Effector memory CD4-positive, alpha-beta T cell (primary cell): ENCODE measurements at regions not wholly inside any gene's neighbourhood (a gene's known extent, or its start where the extent isn't known, plus 50 kb on each side); places are given as distances from the start of the nearest gene placed in this dataset.

Experiments used
- DNase-seq, 3 donors: peaks; one replicate each; pipeline ENCODE4 v3.0.0-alpha.2; 2020
- H3K27ac ChIP-seq: 2 replicates; pipeline ENCODE4 v1.7.0; 2013; ENCODE audit warnings: mild to moderate bottlenecking, low read length, moderate library complexity; ENCODE audit not compliant: insufficient read depth, poor library complexity, severe bottlenecking
- H3K27me3 ChIP-seq: replicated peaks from 2 replicates; pipeline ENCODE4 v1.7.0; 2013; ENCODE audit warnings: mild to moderate bottlenecking, low read length; ENCODE audit not compliant: insufficient read depth, control insufficient read depth, poor library complexity, severe bottlenecking
- H3K36me3 ChIP-seq: 2 replicates; pipeline ENCODE4 v1.7.0; 2013; ENCODE audit warnings: mild to moderate bottlenecking, low read length, moderate library complexity; ENCODE audit not compliant: control insufficient read depth, insufficient read depth
- H3K4me1 ChIP-seq: 2 replicates; pipeline ENCODE4 v1.7.0; 2013; ENCODE audit warnings: low read length, mild to moderate bottlenecking; ENCODE audit not compliant: control insufficient read depth, insufficient read depth, poor library complexity, severe bottlenecking
- H3K4me3 ChIP-seq: 2 replicates; pipeline ENCODE4 v1.7.0; 2013; ENCODE audit warnings: low read length, low read depth, mild to moderate bottlenecking; ENCODE audit not compliant: insufficient read depth, poor library complexity, severe bottlenecking
- H3K9me3 ChIP-seq: 2 replicates; pipeline ENCODE4 v1.7.0; 2013; ENCODE audit warnings: mild to moderate bottlenecking, low read length, moderate library complexity; ENCODE audit not compliant: control insufficient read depth

GRCh38 chr2:196365923-196366322, 194.5 kb upstream of the STK17B start:
- no peak overlapping the region for H3K4me3 ChIP-seq
- no peak overlapping the region for H3K27ac ChIP-seq
- no peaks in the 10 kb centered on the region for H3K9me3 ChIP-seq
- H3K27me3 ChIP-seq, result no peaks in the 10 kb centered on the region
- H3K36me3 ChIP-seq, result no peaks in the 10 kb centered on the region
- H3K4me1 ChIP-seq, result no peaks in the 10 kb centered on the region
- no peak for DNase-seq

- Histone ChIP-seq H3K27ac (no peak overlapping the region), H3K4me1 (no peaks in the 10 kb centered on the region), H3K9me3 (no peaks in the 10 kb centered on the region), H3K36me3 (no peaks in the 10 kb centered on the region), H3K27me3 (no peaks in the 10 kb centered on the region), H3K4me3 (no peak overlapping the region)
- DNase-seq, result no peak
Observed at GRCh38 chr2:196367633-196368032, 196.3 kb upstream of the STK17B start.

- no peaks in the 10 kb centered on the region for H3K36me3 ChIP-seq
- H3K27me3 ChIP-seq, result no peaks in the 10 kb centered on the region
Observed at GRCh38 chr2:196368546-196369225, 197.3 kb upstream of the STK17B start.

GRCh38 chr2:196369967-196370366, 198.6 kb upstream of the STK17B start:
- no peak overlapping the region for H3K4me3 ChIP-seq
- no peaks in the 10 kb centered on the region for H3K36me3 ChIP-seq
- no peak overlapping the region for H3K27ac ChIP-seq
- no peaks in the 10 kb centered on the region for H3K4me1 ChIP-seq
- no peaks in the 10 kb centered on the region for H3K27me3 ChIP-seq
- H3K9me3 ChIP-seq, result no peaks in the 10 kb centered on the region
- no peak for DNase-seq

More at GRCh38 chr2:196368546-196369225, 197.3 kb upstream of the STK17B start:
- Histone ChIP-seq H3K4me1 (no peaks in the 10 kb centered on the region), H3K4me3 (no peak overlapping the region), H3K9me3 (no peaks in the 10 kb centered on the region), H3K27ac (no peak overlapping the region)
- DNase-seq, result no peak

GRCh38 chr2:196370381-196370780, 199.0 kb upstream of the STK17B start:
- no peak for DNase-seq
- no peaks in the 10 kb centered on the region for H3K9me3 ChIP-seq
- H3K27ac ChIP-seq, result no peak overlapping the region
- H3K4me1 ChIP-seq, result no peaks in the 10 kb centered on the region
- no peaks in the 10 kb centered on the region for H3K27me3 ChIP-seq
- H3K36me3 ChIP-seq, result no peaks in the 10 kb centered on the region
- H3K4me3 ChIP-seq, result no peak overlapping the region

- H3K4me1 ChIP-seq, result no peaks in the 10 kb centered on the region
- no peaks in the 10 kb centered on the region for H3K27me3 ChIP-seq
- H3K27ac ChIP-seq, result no peak overlapping the region
- no peak for DNase-seq
- no peaks in the 10 kb centered on the region for H3K36me3 ChIP-seq
- no peak overlapping the region for H3K4me3 ChIP-seq
- no peaks in the 10 kb centered on the region for H3K9me3 ChIP-seq
Observed at GRCh38 chr2:196372276-196372809, 201.0 kb upstream of the STK17B start.

GRCh38 chr2:196372811-196373664, 201.7 kb upstream of the STK17B start:
- Histone ChIP-seq H3K27ac (no peak overlapping the region), H3K9me3 (no peaks in the 10 kb centered on the region), H3K27me3 (no peaks in the 10 kb centered on the region), H3K36me3 (no peaks in the 10 kb centered on the region), H3K4me1 (no peaks in the 10 kb centered on the region), H3K4me3 (no peak overlapping the region)
- no peak for DNase-seq

- H3K4me3 ChIP-seq, result no peak overlapping the region
- H3K27ac ChIP-seq, result no peak overlapping the region
- no peaks in the 10 kb centered on the region for H3K27me3 ChIP-seq
- DNase-seq, result no peak
- no peaks in the 10 kb centered on the region for H3K4me1 ChIP-seq
- H3K9me3 ChIP-seq, result no peaks in the 10 kb centered on the region
- H3K36me3 ChIP-seq, result no peaks in the 10 kb centered on the region
Observed at GRCh38 chr2:196376984-196377877, 205.9 kb upstream of the STK17B start.

GRCh38 chr2:196379600-196379999, 208.2 kb upstream of the STK17B start:
- H3K4me3 ChIP-seq, result no peak overlapping the region
- no peak overlapping the region for H3K27ac ChIP-seq
- no peaks in the 10 kb centered on the region for H3K9me3 ChIP-seq
- H3K27me3 ChIP-seq, result no peaks in the 10 kb centered on the region
- no peak for DNase-seq
- H3K4me1 ChIP-seq, result no peaks in the 10 kb centered on the region
- no peaks in the 10 kb centered on the region for H3K36me3 ChIP-seq
